Stimulated activated CD4-positive, alpha-beta T cell treated with anti-CD3 and anti-CD28 coated beads, Interleukin-2, amount 100 ng/mL, for 24 hours (primary cell): ENCODE measurements at regions not wholly inside any gene's neighbourhood (a gene's known extent, or its start where the extent isn't known, plus 50 kb on each side); places are given as distances from the start of the nearest gene placed in this dataset.
A peak's percentile ranks its signal among the peaks of the same experiment; 100 is the strongest.
"Not testable (repeated sequence)": the region's sequence is repeated elsewhere in the genome, so short reads cannot be mapped to it uniquely, and the experiment has no call there.

Source experiments
- DNase-seq, 2 donors: peaks; one replicate each; pipeline ENCODE4 v3.0.0-alpha.2; 2020

DNA sequence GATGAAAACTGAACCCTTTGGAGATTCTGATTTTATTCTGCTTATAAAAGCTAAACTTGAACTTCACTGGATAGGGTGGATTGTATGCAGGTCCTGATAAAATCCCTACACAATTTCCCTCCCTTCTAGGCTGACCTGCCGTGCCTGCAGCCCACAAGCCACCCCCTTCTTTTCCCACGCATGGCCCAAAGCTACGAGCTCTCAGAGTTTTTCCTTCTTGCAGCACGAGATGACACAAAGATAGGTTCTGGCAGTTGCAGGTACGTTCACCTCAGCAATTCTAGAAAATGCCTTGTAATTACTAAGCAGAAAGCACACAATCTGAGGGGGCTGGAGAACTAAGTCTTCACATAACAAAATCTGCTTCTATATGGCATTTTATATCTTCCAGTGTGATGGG lies 110.6 kb upstream of the ATP8B1 start:
- DNase-seq, result no peak

DNA sequence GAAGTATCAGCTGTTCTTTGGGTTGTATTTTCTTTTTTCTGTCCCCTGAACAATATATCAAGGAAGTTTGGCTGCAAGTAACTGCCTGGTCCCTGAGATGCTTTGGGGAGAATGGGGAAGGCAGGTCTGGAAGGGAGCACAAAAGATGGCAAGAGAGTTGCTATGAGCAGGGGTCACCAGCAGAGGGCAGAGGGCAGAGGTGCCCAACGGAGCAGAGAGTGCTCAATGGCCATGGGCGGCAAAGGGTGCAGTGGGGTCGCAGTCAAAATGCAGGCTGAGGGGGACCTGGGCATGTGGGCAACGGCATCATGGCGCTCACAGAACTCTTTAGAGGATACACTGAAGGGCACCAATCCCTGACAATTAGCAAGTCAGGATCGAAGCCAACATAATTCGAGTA lies 107.7 kb upstream of the ATP8B1 start:
- peak in 1 of 2 donors; percentile 19 for DNase-seq

GRCh38 chr18:57910134-57910533 lies 107.0 kb upstream of the ATP8B1 start:
- DNase-seq, result no peak

- no peak for DNase-seq
These were observed 106.5 kb upstream of the ATP8B1 start for GRCh38 chr18:57909620-57910019.

DNA sequence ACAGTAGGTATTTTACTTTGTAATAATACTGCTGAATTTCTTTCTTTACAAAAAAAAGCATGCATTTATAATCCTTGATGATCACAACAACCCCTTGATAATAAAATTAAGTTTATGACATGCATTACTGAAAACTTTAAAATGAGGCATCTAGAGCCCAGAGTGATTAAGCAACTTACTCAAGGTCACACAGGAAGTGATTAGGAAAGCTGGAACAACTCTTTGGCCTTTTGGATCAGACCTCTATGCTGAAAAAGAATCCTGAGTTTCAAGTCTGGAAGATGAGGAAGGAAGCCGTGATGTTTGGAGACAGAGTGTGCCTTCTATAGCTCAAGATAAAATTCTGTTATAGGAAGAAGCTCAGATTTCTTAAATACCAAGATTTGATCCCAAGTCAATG lies 105.0 kb upstream of the ATP8B1 start:
- DNase-seq, result no peak

DNA sequence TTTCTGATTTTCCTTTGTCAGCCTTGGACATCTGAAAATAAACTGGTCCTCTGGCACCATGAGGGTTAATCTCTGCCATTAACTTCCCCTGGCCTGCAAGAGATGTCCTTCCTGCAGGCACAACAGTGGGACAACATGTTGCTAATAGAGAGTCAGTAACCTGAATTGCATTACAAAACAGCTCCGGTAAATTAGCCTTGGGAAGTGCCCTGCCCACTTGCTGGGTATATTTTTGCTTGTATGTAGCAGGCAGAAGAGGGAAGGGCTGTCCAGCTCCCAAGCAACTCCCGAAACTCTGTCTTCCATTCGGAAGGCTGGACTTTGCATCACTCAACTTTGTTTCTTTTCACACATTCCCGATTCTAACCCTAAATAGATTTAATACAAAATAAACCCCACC lies 104.4 kb upstream of the ATP8B1 start:
- no peak for DNase-seq

- DNase-seq, result no peak
These were observed 103.7 kb upstream of the ATP8B1 start for GRCh38 chr18:57906852-57907251.

GRCh38 chr18:57904535-57904934 lies 101.4 kb upstream of the ATP8B1 start:
- DNase-seq, result no peak

- no peak for DNase-seq
These were observed 99.6 kb upstream of the ATP8B1 start for GRCh38 chr18:57902721-57903120.

DNA sequence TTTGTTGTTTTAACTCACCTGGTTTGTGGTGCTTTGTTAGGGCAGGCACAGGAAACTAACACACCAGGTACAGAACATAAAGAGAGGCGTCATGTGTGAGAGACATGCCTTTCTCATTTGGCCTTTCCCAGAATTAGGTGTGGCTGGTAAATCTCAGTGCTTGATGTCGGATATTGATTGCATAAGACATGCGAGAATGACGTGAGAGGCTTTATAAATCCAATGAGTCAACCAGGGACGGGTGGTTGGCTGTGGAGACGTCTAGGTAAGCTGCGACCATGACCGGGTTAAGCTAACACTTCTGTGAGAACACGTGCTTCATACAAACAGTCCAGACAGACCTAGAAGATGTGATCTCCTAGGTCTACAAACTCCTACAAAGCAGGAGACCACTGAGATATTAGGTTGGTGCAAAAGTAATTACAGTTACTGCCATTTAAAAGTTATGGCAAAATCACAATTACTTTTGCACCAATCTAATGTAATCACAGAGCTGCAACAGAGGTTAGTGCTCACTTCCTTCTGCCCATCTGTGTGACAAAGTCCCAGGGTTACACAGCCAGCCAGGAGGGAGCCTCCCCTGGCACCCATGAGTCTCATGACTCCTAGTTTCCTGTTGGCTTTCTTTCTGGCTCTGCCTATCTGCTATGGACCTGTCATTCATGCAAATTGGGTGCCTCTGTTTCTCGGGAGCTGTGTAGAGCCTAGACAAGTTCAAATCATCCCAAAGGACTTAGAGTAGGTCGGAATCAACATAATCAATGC lies 98.9 kb upstream of the ATP8B1 start:
- DNase-seq, result no peak

DNA sequence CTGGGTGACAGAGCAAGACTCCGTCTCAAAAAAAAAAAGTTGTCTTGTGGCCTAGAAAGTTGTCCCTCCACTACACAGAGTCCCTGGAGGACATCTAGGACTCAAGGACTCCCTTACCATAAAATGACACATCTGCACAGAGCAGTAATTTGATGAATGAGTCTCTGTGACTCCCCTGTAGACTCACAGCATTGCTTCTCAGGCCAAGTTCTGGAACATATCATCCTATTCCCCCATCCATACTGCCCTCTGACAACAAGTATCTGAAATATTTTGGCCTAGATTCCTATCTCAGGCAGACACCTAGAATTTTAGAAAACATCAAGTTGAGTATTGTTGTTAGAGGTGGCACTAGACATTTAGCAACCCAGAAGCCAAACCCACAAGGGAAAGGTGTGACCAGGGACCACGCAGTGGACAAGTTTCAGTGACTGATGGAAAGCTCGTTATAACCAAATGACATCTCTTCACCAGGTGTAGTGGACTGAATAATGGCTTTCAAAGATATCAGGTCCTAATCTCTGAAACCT lies 97.9 kb upstream of the ATP8B1 start:
- no peak for DNase-seq

- no peak for DNase-seq
These were observed 95.5 kb upstream of the ATP8B1 start for GRCh38 chr18:57898506-57899124.

- no peak for DNase-seq
These were observed 92.1 kb upstream of the ATP8B1 start for GRCh38 chr18:57895182-57895581.

GRCh38 chr18:57891707-57892391 lies 88.7 kb upstream of the ATP8B1 start:
- DNase-seq, result no peak

DNA sequence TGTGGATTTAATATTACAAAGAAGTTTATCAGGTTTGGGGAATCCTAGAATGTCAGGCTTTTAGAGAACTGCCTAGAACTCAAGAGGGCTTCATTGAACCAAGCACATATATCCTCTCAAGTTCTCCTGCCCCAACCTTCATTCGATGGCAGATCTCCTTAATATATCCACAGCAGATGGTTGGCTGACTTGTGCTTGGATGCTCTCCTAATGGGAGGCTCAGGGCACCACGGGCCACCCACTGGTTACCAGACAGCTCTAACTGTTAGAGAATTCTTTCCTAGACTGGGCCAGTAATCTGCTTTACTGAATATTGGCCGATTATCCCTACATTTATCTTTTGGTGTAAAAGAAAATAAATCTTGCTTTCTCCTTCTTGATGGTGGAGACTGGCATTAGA lies 87.2 kb upstream of the ATP8B1 start:
- no peak for DNase-seq

DNA sequence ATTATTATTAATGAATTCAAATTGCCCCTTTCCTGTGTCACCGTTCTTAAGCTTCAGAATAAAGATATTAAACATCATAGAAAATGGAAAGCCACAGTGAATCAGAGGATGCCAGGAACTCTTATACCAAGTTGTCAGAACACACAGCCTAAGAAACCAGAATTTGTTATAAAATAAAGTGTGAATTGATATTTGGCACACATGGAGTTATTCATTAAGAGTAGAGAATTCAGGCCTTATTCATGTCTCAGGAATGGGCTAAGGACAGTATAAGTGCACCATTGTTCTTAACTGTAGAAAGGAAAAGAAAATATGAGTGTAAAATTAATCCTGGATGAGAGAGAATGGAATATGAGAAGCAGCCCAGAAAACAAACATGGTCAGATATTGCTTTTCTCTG lies 86.7 kb upstream of the ATP8B1 start:
- DNase-seq, result no peak

GRCh38 chr18:57887543-57888383 lies 84.6 kb upstream of the ATP8B1 start:
- no peak for DNase-seq

DNA sequence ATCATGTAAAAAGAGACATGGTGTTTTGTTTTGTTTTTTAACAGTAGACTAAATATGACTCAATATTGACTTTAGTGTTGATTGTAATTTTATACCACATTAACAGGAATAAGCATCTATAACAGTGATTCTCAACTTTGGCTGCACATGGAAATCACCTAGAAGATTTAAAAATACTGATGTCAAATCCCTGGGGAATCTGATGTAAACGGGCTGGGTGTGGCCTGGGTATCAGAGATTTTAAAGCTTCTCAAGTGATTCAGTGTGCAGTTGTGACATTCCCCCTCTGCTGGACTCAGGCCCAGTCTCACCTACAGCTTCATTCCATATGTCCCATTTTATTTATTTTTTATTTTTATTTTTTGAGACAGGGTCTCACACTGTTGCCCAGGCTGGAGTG lies 82.8 kb upstream of the ATP8B1 start:
- no peak for DNase-seq

DNA sequence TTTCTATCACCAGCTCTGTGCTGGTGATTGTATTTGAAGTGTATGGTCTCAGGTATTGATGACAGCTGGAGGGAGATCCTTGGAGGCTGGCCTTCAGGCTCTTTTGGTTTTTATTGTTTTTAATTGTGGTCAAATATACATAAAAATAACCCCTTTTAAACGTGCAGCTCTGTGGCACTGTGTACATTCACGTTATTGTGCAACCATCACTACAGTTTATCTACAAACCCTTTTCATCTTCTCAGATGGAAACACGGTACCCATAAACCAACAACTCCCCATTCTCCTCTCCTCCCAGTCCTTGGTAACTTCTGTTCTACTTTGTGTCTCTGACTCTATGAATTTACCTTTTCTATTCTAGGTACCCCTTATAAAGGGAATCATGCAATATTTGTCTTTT lies 79.3 kb upstream of the ATP8B1 start:
- no peak for DNase-seq

GRCh38 chr18:57881818-57882413 lies 78.8 kb upstream of the ATP8B1 start:
- peak; percentile 61 to 64 for DNase-seq

GRCh38 chr18:57879924-57880323 lies 76.8 kb upstream of the ATP8B1 start:
- DNase-seq, result not testable (repeated sequence)

- no peak for DNase-seq
These were observed 66.1 kb upstream of the ATP8B1 start for GRCh38 chr18:57869221-57869620.

DNA sequence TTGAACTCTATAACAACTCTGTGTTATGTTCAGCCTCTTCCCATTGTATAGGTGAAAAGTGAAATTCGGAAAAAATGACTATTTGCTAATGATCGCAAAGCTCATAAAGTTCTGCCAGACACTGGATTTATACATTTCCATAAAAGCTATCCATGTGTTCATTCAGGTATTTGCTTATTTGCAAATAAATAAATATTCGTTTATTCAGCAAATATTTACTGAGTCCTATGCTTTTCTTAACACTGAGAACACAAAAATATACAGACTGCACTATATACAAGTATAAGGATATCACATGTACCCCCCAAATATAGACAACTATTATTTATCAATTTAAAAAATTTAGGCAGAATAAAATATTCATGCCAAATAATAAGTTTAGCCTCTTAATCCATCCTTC lies 63.2 kb upstream of the ATP8B1 start:
- no peak for DNase-seq
